GM23338 (cell line): ENCODE measurements at regions not wholly inside any gene's neighbourhood (a gene's known extent, or its start where the extent isn't known, plus 50 kb on each side); places are given as distances from the start of the nearest gene placed in this dataset.
"Not testable (repeated sequence)": the region's sequence is repeated elsewhere in the genome, so short reads cannot be mapped to it uniquely, and the experiment has no call there.

Source experiments
- CREB1 ChIP-seq: fragments of 250-450 bp; sonication (Bioruptor Pico); IDR thresholded peaks from 2 replicates; pipeline ENCODE4 v1.5.0; 2020; ENCODE audit warnings: low read depth, mild to moderate bottlenecking, moderate library complexity
- EZH2 ChIP-seq: fragments of 200-600 bp; sonication (generic); IDR thresholded peaks from one replicate; pipeline ENCODE4 v1.8.0; 2017; ENCODE audit warnings: antibody characterized with exemption, mild to moderate bottlenecking, low read depth; ENCODE audit not compliant: unreplicated experiment
- EZH2phosphoT487 ChIP-seq: fragments of 200-600 bp; sonication (generic); IDR thresholded peaks from one replicate; pipeline ENCODE4 v1.8.1; 2018; ENCODE audit warnings: antibody characterized with exemption; ENCODE audit not compliant: unreplicated experiment
- JUNB ChIP-seq: IDR thresholded peaks from one replicate; pipeline ENCODE4 v1.6.1; 2016; ENCODE audit warnings: antibody characterized with exemption; ENCODE audit not compliant: unreplicated experiment
- POLR2AphosphoS5 ChIP-seq: IDR thresholded peaks from 2 replicates; pipeline ENCODE4 v1.6.1; 2016; ENCODE audit warnings: antibody characterized with exemption, low read depth
- ZNF331 ChIP-seq: fragments of 250-450 bp; sonication (Bioruptor Pico); IDR thresholded peaks from 2 replicates; pipeline ENCODE4 v1.5.0; 2020; ENCODE audit warnings: low read depth, mild to moderate bottlenecking, moderate library complexity
- TF ChIP-seq, protein P1 (sequence below), 2 experiments: fragments of 200-600 bp in 1 of 2; sonication (generic) in 1 of 2; conservative IDR thresholded peaks; 2 replicates each; pipeline versions ENCODE4 v1.5.1 to v1.6.1; 2016 to 2017; ENCODE audit warnings: antibody characterized with exemption in 2 of 2, low read depth in 2 of 2, mild to moderate bottlenecking in 2 of 2, moderate library complexity in 1 of 2
- TF ChIP-seq, protein P2 (sequence below): IDR thresholded peaks from 2 replicates; pipeline ENCODE4 v1.6.1; 2016; ENCODE audit warnings: antibody characterized with exemption
- TF ChIP-seq, protein P3 (sequence below): IDR thresholded peaks from one replicate; pipeline ENCODE4 v1.6.1; 2018; ENCODE audit warnings: antibody characterized with exemption; ENCODE audit not compliant: unreplicated experiment

DNA sequence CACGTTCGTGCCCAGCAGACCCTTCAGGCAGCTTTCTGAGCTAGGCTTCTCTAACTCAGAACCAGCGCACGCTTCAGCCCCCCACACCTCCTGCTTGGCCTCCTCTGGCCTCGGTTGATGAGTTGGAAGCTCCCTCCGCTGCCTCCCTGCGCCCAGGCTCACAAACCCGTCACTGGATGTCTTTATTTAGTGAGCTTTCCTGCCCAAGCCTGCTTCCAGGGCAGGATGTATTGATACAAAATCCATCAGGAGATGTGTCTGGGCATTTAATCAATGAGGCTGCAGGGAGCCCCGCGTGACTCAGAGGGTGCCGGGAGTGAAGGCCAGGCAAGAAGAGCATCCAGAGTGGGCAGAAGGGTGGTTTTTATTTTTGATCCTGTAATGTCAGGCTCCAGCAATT, 316.1 kb upstream of the SFSWAP start:
- TF ChIP-seq EZH2; CREB1 (CRISPR knock-in tag); POLR2AphosphoS5; EZH2phosphoT487; JUNB; ZNF331 (CRISPR knock-in tag): not testable (repeated sequence)
- TF ChIP-seq, protein P1, sequence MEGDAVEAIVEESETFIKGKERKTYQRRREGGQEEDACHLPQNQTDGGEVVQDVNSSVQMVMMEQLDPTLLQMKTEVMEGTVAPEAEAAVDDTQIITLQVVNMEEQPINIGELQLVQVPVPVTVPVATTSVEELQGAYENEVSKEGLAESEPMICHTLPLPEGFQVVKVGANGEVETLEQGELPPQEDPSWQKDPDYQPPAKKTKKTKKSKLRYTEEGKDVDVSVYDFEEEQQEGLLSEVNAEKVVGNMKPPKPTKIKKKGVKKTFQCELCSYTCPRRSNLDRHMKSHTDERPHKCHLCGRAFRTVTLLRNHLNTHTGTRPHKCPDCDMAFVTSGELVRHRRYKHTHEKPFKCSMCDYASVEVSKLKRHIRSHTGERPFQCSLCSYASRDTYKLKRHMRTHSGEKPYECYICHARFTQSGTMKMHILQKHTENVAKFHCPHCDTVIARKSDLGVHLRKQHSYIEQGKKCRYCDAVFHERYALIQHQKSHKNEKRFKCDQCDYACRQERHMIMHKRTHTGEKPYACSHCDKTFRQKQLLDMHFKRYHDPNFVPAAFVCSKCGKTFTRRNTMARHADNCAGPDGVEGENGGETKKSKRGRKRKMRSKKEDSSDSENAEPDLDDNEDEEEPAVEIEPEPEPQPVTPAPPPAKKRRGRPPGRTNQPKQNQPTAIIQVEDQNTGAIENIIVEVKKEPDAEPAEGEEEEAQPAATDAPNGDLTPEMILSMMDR (conservative IDR thresholded peaks at IDR 0.05; ENCODE audit: low read depth in 2 of 2), result not testable (repeated sequence)
- TF ChIP-seq, protein P2, sequence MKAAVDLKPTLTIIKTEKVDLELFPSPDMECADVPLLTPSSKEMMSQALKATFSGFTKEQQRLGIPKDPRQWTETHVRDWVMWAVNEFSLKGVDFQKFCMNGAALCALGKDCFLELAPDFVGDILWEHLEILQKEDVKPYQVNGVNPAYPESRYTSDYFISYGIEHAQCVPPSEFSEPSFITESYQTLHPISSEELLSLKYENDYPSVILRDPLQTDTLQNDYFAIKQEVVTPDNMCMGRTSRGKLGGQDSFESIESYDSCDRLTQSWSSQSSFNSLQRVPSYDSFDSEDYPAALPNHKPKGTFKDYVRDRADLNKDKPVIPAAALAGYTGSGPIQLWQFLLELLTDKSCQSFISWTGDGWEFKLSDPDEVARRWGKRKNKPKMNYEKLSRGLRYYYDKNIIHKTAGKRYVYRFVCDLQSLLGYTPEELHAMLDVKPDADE, result not testable (repeated sequence)
- TF ChIP-seq, protein P3, sequence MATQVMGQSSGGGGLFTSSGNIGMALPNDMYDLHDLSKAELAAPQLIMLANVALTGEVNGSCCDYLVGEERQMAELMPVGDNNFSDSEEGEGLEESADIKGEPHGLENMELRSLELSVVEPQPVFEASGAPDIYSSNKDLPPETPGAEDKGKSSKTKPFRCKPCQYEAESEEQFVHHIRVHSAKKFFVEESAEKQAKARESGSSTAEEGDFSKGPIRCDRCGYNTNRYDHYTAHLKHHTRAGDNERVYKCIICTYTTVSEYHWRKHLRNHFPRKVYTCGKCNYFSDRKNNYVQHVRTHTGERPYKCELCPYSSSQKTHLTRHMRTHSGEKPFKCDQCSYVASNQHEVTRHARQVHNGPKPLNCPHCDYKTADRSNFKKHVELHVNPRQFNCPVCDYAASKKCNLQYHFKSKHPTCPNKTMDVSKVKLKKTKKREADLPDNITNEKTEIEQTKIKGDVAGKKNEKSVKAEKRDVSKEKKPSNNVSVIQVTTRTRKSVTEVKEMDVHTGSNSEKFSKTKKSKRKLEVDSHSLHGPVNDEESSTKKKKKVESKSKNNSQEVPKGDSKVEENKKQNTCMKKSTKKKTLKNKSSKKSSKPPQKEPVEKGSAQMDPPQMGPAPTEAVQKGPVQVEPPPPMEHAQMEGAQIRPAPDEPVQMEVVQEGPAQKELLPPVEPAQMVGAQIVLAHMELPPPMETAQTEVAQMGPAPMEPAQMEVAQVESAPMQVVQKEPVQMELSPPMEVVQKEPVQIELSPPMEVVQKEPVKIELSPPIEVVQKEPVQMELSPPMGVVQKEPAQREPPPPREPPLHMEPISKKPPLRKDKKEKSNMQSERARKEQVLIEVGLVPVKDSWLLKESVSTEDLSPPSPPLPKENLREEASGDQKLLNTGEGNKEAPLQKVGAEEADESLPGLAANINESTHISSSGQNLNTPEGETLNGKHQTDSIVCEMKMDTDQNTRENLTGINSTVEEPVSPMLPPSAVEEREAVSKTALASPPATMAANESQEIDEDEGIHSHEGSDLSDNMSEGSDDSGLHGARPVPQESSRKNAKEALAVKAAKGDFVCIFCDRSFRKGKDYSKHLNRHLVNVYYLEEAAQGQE, result not testable (repeated sequence)
